Osteocyte (in vitro differentiated cells): ENCODE measurements at regions not wholly inside any gene's neighbourhood (a gene's known extent, or its start where the extent isn't known, plus 50 kb on each side); places are given as distances from the start of the nearest gene placed in this dataset.

Source experiments
- DNase-seq: peaks from one replicate; pipeline ENCODE4 v3.0.0; 2021; ENCODE audit warnings: mixed read lengths; ENCODE audit not compliant: unreplicated experiment; ENCODE audit errors: extremely low spot score
- H3K27ac Mint-ChIP-seq: one replicate; pipeline ENCODE4 v1.8.0; 2021; ENCODE audit warnings: mild to moderate bottlenecking, mixed read lengths; ENCODE audit not compliant: unreplicated experiment
- H3K27me3 Mint-ChIP-seq: one replicate; pipeline ENCODE4 v1.8.0; 2021; ENCODE audit warnings: mixed read lengths; ENCODE audit not compliant: unreplicated experiment
- H3K36me3 Mint-ChIP-seq: one replicate; pipeline ENCODE4 v1.8.0; 2021; ENCODE audit warnings: mixed read lengths; ENCODE audit not compliant: unreplicated experiment
- H3K4me1 Mint-ChIP-seq: one replicate; pipeline ENCODE4 v1.8.0; 2021; ENCODE audit warnings: mixed read lengths; ENCODE audit not compliant: unreplicated experiment
- H3K4me3 Mint-ChIP-seq: one replicate; pipeline ENCODE4 v1.8.0; 2021; ENCODE audit warnings: mild to moderate bottlenecking, moderate library complexity, mixed read lengths; ENCODE audit not compliant: unreplicated experiment
- H3K9me3 Mint-ChIP-seq: one replicate; pipeline ENCODE4 v1.8.0; 2021; ENCODE audit warnings: mixed read lengths; ENCODE audit not compliant: unreplicated experiment
- CTCF ChIP-seq: fragments of 200-600 bp; sonication (generic); IDR thresholded peaks from 2 replicates; pipeline ENCODE4 v1.5.0; 2021; ENCODE audit warnings: antibody characterized with exemption, mild to moderate bottlenecking, moderate library complexity

DNA sequence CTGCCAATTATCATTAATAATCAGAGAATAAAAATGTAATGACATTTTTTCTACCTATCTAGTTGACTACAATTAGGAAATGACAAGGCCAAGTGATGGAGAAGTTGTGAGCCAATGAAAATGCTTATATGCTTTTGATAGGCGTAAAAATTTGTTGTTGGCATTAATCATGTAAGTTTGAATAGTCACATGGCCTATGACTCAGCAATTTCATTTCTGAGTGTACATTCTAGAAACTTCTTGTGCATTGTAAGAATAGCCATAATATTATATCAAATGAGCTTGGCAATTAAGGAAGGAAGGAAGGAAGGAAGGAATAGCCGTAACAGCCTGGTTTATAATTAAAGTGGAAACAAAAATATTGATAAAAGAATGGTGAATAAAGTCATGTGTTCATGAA is 179.9 kb downstream of the PTH2R start:
- no peak for DNase-seq
- H3K36me3 Mint-ChIP-seq: no peaks in the 10 kb centered on the region
- H3K27me3 Mint-ChIP-seq: no peaks in the 10 kb centered on the region
- no peaks in the 10 kb centered on the region for H3K9me3 Mint-ChIP-seq
- no peak overlapping the region for H3K4me3 Mint-ChIP-seq
- TF ChIP-seq CTCF: no peak
- no peaks in the 10 kb centered on the region for H3K4me1 Mint-ChIP-seq
- H3K27ac Mint-ChIP-seq: no peak overlapping the region

DNA sequence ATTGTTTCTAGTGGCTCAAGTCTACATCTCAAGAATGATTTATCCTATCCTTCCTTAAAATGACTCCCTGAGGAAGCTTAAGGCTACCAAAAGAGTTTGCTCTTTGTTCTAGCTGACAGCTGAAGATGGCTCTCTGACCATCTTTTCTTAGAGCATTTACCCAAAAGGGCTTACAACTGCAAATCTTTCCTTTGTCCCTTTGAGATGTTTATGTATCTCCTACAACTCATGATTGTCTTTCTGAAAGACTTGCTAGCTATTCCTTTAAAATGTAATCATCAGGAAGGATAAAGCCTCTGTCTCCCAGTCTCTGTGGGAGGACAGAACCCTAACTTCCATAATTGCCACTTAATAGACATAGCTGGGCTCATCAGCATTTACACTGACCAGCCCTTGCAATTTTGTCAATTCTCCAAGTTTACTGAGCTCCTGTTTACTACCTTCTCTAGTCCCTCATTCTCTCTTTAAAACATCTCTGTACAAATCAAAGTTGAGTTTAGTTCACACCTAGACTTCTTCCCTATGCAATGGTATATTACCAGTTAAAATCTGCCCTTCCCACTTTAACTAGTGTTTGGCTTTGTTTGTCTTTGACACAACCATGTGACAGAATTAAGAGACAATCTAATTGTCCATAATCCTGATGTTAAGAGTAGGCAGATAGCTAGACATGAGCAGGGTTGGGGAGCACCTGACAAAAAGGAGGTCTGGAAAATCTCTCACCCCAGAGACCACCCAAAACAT is 188.2 kb downstream of the PTH2R start:
- H3K36me3 Mint-ChIP-seq: no peaks in the 10 kb centered on the region
- H3K27me3 Mint-ChIP-seq: no peaks in the 10 kb centered on the region
- TF ChIP-seq CTCF: no peak
- H3K4me1 Mint-ChIP-seq: no peaks in the 10 kb centered on the region
- no peak overlapping the region for H3K4me3 Mint-ChIP-seq
- H3K9me3 Mint-ChIP-seq: no peaks in the 10 kb centered on the region
- H3K27ac Mint-ChIP-seq: no peak overlapping the region
- no peak for DNase-seq

- Mint-ChIP-seq H3K36me3 (no peaks in the 10 kb centered on the region), H3K27ac (no peak overlapping the region), H3K4me3 (no peak overlapping the region), H3K4me1 (no peaks in the 10 kb centered on the region), H3K27me3 (no peaks in the 10 kb centered on the region), H3K9me3 (no peaks in the 10 kb centered on the region)
- TF ChIP-seq CTCF: no peak
- no peak for DNase-seq
Measured at GRCh38 chr2:208595386-208596275, 189.0 kb downstream of the PTH2R start.

GRCh38 chr2:208607694-208608093 is 201.1 kb downstream of the PTH2R start:
- no peak for DNase-seq
- Mint-ChIP-seq H3K4me3 (no peak overlapping the region), H3K27me3 (no peaks in the 10 kb centered on the region), H3K4me1 (no peaks in the 10 kb centered on the region), H3K36me3 (no peaks in the 10 kb centered on the region), H3K27ac (no peak overlapping the region), H3K9me3 (peaks cover 12% of the 10 kb centered on the region)
- TF ChIP-seq CTCF: no peak
